Activated naive CD4-positive, alpha-beta T cell treated with anti-CD3 and anti-CD28 coated beads, Interleukin-2, amount 50 U/mL, for 24 hours (primary cell): ENCODE measurements at regions not wholly inside any gene's neighbourhood (a gene's known extent, or its start where the extent isn't known, plus 50 kb on each side); places are given as distances from the start of the nearest gene placed in this dataset.

Experiments used
- H3K27ac Mint-ChIP-seq: one replicate; pipeline ENCODE4 v1.8.0; 2021; ENCODE audit warnings: mild to moderate bottlenecking, mixed read lengths
- H3K27me3 Mint-ChIP-seq: one replicate; pipeline ENCODE4 v1.8.0; 2021; ENCODE audit warnings: mixed read lengths
- H3K36me3 Mint-ChIP-seq: one replicate; pipeline ENCODE4 v1.8.0; 2021; ENCODE audit warnings: mixed read lengths
- H3K4me1 Mint-ChIP-seq: one replicate; pipeline ENCODE4 v1.8.0; 2021; ENCODE audit warnings: mixed read lengths
- H3K4me3 Mint-ChIP-seq: one replicate; pipeline ENCODE4 v1.8.0; 2021; ENCODE audit warnings: mild to moderate bottlenecking, mixed read lengths
- H3K9me3 Mint-ChIP-seq: one replicate; pipeline ENCODE4 v1.8.0; 2021; ENCODE audit warnings: mixed read lengths

DNA sequence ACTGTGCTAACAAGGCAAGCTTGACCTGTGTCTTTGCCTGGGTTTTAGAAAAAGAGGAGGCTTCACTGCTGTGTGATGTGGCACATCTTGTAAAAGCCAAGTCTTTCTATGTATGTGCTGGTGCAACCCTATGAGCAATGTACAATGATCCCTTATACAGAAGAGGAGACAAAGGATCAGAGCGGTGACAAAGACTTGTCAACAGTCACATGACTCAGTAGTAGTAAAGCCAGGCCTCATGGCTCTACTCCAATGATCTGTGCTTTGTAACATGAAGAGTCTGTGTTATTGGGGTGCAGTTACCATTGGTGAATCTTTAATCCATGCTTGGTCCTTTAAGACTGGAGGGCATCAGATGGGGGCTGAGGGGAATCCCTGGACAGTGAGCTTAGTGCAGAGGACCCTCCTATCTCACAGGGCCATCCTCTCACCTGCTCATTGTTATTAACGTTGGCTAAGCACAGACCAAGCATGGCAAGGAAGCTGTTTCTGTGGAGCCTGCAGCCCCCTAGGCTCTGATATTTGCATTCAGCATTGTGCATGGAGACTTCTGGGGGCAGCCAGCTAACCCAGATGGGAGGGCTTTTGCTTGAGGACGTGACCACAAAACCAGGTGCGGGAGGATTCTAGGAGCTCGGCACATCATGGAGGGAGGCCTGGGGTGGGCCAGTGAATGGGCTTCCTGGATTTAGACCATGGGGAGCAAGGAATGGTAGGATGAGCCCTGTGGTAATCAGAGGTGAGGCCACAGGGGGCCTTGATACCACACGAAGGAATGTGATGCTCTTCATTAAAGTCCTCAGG, 308.8 kb upstream of the ZNF32 start:
- Mint-ChIP-seq H3K9me3 (peaks cover 5% of the 10 kb centered on the region), H3K27me3 (peaks cover 13% of the 10 kb centered on the region), H3K4me1 (no peaks in the 10 kb centered on the region), H3K27ac (no peak overlapping the region), H3K4me3 (no peak overlapping the region), H3K36me3 (no peaks in the 10 kb centered on the region)

DNA sequence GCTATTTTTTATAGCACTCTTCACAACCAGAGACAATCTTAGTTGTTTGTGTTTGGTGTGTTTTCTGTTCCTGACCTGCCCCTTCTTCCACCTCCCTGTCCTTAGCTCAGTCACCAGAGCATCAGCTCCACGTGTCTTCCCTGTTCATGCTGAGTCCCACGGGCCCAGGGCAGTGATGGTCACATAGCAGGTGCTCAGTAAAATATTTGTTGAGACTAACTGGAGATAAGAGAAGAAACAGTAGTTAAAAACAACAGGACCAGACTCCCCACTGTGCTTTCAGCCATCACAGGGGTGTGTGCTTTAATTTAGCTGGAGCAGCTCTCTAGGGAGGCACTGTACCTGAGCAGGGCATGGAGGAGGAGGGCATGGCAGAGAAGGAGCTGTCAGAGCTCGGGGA, 307.3 kb upstream of the ZNF32 start:
- no peaks in the 10 kb centered on the region for H3K36me3 Mint-ChIP-seq
- no peak overlapping the region for H3K27ac Mint-ChIP-seq
- H3K9me3 Mint-ChIP-seq: peaks cover 5% of the 10 kb centered on the region
- peaks cover 15% of the 10 kb centered on the region for H3K27me3 Mint-ChIP-seq
- H3K4me1 Mint-ChIP-seq: no peaks in the 10 kb centered on the region
- no peak overlapping the region for H3K4me3 Mint-ChIP-seq

DNA sequence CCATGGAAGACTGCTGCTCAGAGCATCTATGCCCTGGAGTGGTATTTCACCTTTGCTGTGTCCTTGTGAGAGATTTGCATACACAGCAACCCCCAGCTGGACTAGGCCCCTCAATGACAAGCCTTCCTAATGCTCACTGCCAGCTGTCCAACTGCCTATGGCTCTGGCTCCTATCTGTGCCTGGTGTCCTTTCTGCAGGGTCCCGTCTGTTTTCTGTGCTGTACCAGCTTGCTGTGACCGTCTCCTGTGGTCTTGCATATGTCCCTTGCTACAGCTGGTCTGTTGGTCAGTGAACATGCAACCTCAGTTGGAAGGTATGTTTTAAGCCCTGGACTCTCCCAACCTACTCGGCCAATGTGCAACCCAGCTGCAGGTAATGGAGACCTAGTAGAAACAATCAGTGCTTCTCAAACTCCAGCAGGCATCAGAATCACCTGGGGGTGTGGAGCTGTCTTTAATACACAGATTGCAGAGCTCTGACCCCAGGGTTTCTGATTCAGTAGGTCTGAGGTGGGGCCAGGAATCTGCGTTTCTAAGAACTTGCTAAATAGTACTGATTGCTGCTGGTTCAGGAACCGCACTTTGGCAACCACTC, 306.4 kb upstream of the ZNF32 start:
- H3K9me3 Mint-ChIP-seq: peaks cover 12% of the 10 kb centered on the region
- H3K36me3 Mint-ChIP-seq: no peaks in the 10 kb centered on the region
- no peak overlapping the region for H3K27ac Mint-ChIP-seq
- peaks cover 23% of the 10 kb centered on the region for H3K27me3 Mint-ChIP-seq
- no peaks in the 10 kb centered on the region for H3K4me1 Mint-ChIP-seq
- no peak overlapping the region for H3K4me3 Mint-ChIP-seq

DNA sequence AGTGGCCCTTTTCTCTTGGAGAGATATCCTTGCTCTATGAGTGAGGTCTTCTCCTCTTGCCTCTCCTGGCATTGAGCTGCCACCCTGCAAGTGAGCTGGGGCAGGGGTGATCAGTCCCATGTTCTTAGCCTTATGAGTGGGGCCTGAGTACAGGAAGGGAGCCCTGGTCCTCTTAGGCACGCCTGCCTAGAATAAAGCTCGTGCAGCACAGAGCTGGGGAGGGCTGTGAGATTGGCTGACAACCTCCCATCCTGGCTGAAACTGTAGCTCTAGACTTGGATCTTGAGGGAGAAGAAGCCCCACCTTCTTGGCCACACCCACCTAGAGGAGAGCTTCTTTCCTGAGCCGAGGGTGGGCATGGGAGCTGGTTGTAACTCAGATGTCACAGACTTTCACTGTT, 305.0 kb upstream of the ZNF32 start:
- no peaks in the 10 kb centered on the region for H3K36me3 Mint-ChIP-seq
- no peak overlapping the region for H3K4me3 Mint-ChIP-seq
- peaks cover 23% of the 10 kb centered on the region for H3K27me3 Mint-ChIP-seq
- no peak overlapping the region for H3K27ac Mint-ChIP-seq
- peaks cover 12% of the 10 kb centered on the region for H3K9me3 Mint-ChIP-seq
- H3K4me1 Mint-ChIP-seq: no peaks in the 10 kb centered on the region

DNA sequence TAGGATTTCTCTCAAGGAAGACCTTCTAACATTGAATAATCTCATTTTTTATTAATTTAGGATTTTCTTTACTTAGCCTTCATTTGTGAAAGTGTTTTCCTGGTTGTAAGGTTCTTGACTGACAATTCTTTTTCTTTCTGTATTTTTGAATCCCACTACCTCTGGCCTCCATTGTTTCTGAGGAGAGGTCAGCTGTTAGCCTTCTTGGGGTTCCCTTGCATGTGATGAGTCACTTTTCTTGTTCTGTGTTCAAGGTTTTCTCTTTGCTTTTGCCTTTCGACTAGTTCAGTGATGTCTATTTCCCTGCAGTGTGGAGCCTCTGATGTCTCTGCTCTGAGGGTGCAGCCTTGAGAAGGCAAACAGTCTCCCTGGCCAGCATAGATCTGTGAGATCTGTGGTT, 304.1 kb upstream of the ZNF32 start:
- H3K4me3 Mint-ChIP-seq: no peak overlapping the region
- peaks cover 12% of the 10 kb centered on the region for H3K9me3 Mint-ChIP-seq
- H3K36me3 Mint-ChIP-seq: no peaks in the 10 kb centered on the region
- no peak overlapping the region for H3K27ac Mint-ChIP-seq
- peaks cover 23% of the 10 kb centered on the region for H3K27me3 Mint-ChIP-seq
- no peaks in the 10 kb centered on the region for H3K4me1 Mint-ChIP-seq

DNA sequence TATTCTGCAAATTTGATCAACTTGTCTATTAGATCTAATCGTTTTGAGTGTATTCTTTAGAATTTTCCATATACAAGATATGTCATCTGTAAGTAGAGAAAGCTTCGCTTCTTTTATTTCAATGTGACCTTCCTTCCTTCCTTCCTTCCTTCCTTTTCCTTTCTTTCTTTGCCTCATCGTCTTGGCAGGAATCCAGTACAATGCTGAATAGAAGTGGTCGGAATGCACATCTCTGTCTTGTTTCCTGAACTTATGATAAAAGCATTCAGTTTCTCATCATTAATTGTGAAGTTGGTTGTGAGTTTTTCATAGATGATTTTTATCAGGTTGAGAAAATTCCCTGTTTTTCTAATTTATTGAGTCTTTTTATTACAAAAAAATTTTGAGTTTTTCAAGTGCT, 300.7 kb upstream of the ZNF32 start:
- peaks cover 12% of the 10 kb centered on the region for H3K9me3 Mint-ChIP-seq
- no peak overlapping the region for H3K27ac Mint-ChIP-seq
- H3K4me1 Mint-ChIP-seq: no peaks in the 10 kb centered on the region
- no peak overlapping the region for H3K4me3 Mint-ChIP-seq
- H3K27me3 Mint-ChIP-seq: peaks cover 23% of the 10 kb centered on the region
- no peaks in the 10 kb centered on the region for H3K36me3 Mint-ChIP-seq

DNA sequence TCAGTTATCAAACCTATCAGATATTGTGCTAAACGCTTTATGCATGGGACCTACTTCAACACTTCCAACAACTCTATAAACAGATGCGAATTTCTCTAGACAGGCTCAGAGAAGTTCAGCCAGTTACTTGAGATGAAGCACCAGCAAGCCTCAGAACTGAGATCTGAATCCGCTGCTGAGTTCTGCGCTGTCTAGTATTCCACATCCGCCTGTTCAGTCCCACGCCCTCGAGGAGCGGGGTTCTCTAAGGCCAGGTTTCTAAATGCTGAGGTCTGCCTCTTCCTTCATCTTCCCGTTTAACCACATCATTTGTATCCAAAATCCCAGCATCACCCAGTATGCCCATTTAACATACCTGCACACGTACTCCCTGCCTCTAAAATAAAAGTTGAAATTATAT, 297.8 kb upstream of the ZNF32 start:
- H3K9me3 Mint-ChIP-seq: peaks cover 8% of the 10 kb centered on the region
- peaks cover 22% of the 10 kb centered on the region for H3K27me3 Mint-ChIP-seq
- H3K27ac Mint-ChIP-seq: no peak overlapping the region
- no peaks in the 10 kb centered on the region for H3K36me3 Mint-ChIP-seq
- H3K4me1 Mint-ChIP-seq: peaks cover 6% of the 10 kb centered on the region
- no peak overlapping the region for H3K4me3 Mint-ChIP-seq

DNA sequence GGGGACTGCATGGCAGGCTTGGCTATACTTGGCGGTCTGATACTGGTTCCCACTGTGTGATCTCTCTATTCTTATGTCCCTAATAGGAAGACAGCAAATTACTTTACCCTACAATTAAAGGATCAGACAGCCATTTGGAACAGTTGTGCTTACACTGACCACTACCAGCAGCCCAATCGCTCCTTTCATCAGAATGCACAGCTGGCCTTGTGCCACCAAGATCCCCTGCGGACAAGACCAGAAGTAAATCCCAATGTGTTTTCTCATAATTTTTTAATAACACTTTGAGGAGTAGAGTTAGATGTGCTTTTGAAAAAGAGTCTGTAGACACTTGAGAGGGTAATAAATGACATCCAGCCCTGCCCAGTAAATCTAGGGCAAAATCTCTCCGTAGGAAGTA, 297.2 kb upstream of the ZNF32 start:
- Mint-ChIP-seq H3K27ac (no peak overlapping the region), H3K27me3 (peaks cover 20% of the 10 kb centered on the region), H3K9me3 (peaks cover 6% of the 10 kb centered on the region), H3K4me3 (no peak overlapping the region), H3K36me3 (no peaks in the 10 kb centered on the region), H3K4me1 (peaks cover 6% of the 10 kb centered on the region)

DNA sequence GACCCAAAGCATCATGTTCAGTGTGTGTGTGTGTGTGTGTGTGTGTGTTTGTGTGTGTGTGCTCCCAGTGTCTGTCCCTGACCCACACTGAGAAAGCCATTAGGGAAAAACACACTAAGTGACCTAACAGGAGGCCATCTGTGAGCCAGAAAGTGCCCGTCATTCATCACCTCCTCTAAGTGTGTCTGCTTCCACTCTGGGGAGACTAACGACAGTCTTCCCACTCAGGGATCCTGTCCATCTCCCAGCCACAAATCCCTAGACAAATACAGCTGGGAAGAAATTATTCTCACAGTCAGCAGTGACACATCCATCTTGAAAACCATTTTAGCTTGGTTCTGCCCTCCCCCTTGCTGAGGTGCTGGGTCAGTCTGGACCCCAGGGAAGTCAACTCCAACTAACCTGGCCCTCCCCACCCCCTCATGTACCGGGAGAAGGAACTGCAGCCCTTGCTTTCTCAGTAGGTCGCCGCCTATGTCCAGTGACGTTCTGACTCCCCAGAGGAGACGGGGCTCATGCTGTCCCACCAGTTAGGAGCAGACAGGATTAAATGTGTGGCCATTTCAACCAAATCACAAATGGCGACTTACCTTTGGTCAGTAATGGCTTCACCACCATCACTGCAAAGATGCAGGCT, 296.5 kb upstream of the ZNF32 start:
- H3K27me3 Mint-ChIP-seq: peaks cover 13% of the 10 kb centered on the region
- no peak overlapping the region for H3K27ac Mint-ChIP-seq
- peaks cover 6% of the 10 kb centered on the region for H3K4me1 Mint-ChIP-seq
- H3K36me3 Mint-ChIP-seq: no peaks in the 10 kb centered on the region
- H3K9me3 Mint-ChIP-seq: no peaks in the 10 kb centered on the region
- H3K4me3 Mint-ChIP-seq: no peak overlapping the region

DNA sequence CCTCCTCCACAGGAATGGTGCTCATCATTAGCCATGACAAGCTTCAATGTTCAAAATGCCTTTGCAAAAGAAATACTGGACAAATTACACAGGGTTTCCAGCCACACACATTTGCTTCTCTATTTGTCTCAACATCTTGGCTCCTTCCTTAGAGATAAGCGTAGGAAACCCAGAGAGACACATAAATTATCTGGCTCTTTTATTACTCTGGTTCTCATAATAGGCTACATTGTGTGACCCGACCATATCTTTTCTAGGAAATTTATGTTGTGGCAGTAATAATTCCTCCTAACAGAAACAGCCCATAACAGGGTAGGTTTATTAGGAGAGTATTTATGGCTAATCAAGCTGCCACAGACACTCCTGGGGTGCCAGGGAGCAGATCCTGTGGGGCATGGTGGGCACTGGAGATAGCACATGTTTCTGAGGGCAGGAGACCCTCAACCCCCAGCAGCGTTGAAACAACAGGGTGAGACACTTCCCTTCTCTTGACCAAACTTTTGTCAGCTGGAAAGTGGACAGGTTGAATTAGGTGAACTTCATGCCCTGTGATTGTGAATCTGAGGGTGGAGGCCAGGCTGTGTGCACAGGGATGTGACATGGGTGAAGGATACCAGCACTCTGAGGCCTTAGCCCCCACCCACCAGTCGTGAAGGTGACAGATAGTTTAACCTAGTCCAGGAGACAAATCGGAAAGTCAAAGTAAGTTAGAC, 295.9 kb upstream of the ZNF32 start:
- Mint-ChIP-seq H3K4me3 (no peak overlapping the region), H3K9me3 (no peaks in the 10 kb centered on the region), H3K36me3 (no peaks in the 10 kb centered on the region), H3K4me1 (peaks cover 12% of the 10 kb centered on the region), H3K27me3 (peaks cover 12% of the 10 kb centered on the region), H3K27ac (no peak overlapping the region)

DNA sequence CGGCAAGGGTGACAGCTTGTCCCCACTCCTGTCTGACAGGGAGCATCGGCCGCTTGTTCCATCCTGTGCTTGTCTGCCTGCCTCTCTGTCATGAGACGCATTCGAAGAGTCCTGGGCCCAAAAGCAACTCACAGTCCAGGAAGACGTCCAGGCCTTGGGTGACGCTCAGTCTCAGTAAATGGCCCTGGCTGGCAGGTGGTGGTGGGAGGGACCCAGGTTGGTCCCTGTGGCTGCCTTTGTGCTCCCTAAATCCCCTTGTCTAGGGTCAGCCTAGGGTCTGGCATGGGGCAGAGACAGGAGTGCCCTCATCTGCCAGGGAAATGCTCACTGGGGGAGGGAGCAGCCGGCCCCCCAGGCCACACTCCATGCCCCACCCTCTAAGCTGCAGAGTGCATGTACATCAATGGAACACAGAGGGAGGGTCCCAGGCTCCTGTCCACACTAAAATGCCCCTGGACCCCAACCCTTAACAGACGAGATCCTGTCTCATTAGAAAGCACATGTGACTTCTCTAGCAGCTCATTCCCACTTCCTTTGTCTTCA, 295.2 kb upstream of the ZNF32 start:
- Mint-ChIP-seq H3K36me3 (no peaks in the 10 kb centered on the region), H3K9me3 (no peaks in the 10 kb centered on the region), H3K27me3 (peaks cover 12% of the 10 kb centered on the region), H3K4me1 (peaks cover 12% of the 10 kb centered on the region), H3K4me3 (no peak overlapping the region), H3K27ac (no peak overlapping the region)

DNA sequence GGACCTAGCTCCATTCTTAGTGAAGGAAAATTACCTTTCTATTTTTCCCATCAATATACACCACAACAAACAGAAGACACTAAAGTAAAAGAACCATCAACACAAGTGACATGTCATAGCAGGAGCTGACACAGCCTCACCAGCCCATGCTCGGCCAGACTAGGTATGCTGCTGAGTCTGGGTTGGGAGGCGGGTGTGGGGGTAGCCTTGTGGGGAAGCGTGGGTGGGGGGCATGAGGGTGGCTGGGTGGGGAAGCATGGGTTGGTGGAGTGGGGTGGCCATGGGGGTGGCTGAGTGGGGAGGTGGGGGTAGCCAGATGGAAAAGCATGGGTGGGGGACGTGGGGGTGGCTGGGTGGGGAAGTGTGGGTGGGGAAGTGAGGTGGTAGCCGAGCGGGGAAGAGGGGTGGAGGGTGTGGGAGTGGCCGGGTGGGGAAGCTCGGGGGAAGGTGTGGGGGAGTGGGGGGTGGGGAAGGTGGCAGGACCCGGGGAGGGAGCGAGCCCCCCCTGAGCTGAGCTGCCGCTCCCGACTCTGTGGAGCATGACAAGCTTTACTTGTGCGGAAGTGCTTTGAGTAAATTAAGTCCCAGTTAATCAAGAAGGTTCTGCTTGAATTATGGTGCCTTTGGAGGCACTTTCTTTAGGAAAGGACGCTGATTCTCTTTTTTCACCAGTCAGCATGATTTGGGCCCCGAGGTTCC, 294.6 kb upstream of the ZNF32 start:
- peaks cover 12% of the 10 kb centered on the region for H3K4me1 Mint-ChIP-seq

DNA sequence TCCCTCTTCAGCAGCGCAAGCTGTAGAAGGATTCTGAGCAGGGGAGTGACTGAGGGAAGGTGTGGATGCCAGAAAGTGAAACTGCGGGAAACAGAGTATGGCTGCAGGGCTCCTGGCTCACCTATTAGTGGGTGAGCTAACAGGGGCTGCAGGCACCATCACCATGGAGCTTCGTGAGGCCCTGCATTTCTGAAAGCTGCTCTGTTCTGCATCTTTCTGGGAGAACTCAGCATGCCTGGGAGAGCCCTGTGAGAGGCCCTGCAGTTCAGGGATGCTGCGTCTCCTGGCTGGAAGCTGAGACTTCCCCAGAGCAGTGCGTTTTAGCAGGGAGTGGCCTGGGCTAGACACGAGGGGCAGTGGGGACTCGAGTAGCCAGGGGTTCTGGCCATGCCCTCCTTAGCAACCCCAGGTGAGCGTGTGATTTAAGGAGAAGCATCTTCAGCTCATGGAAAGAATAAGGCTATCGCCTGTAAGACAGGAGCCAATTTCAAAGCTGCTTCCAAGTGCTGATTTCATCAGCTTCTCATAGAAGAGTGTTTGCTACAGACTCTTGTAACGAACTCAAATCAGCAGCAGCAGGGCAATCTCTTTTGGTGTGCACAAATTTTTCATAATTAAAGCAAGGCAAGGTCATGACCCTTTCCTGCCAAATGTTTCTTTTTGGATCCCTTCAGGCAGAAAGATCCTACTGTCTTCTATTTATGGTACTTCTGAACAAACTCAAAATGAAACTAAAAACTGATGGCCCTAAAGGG, 293.6 kb upstream of the ZNF32 start:
- Mint-ChIP-seq H3K4me1 (peaks cover 12% of the 10 kb centered on the region), H3K4me3 (no peak overlapping the region), H3K36me3 (no peaks in the 10 kb centered on the region), H3K9me3 (no peaks in the 10 kb centered on the region), H3K27ac (no peak overlapping the region), H3K27me3 (peaks cover 12% of the 10 kb centered on the region)

More for the DNA sequence above, 294.6 kb upstream of the ZNF32 start:
- H3K9me3 Mint-ChIP-seq: no peaks in the 10 kb centered on the region
- H3K4me3 Mint-ChIP-seq: no peak overlapping the region
- H3K36me3 Mint-ChIP-seq: no peaks in the 10 kb centered on the region
- no peak overlapping the region for H3K27ac Mint-ChIP-seq
- H3K27me3 Mint-ChIP-seq: peaks cover 12% of the 10 kb centered on the region

DNA sequence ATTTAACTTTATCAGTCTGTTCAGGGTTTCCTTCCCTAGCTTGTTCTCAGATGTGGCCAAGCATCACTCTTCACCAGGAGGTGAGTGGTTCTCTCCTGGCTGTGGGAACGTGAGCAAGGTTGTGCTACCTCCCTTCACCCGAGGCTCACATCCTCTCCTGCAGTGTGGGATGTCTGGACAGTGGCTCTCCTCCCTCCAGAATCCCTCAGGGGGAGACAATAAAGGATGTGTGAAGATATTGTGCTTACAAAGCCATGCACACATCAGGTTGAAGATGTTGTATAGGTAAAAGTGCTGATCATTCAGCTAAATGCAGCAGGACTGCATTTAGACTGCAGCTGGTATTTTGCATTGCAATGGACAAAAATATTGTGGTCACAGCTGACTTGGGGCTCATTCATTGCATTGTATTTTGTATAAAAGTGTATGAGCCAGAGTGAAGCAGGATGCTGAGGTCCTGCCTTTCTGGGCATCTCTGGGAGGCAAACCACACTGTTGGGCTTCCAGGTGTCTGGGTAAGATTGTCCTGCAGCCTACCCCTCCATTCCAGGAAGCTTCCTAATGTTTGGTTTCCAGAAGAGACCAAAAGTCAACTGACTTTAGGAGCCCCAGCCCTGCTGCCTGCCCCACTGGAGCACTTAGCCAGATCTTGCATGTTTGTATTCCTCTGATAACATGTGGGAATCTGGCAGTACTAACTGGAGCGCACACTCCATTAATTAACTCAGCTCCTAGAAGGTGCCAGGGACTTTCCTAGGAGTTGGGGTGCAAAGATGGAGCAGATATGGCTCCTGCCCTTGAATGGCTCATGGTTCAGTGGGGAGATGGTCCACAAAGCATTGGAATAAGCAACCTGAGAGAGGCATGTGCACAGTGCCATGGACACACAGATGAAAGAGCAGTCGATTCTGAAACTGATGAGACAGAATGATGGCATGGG, 292.5 kb upstream of the ZNF32 start:
- no peak overlapping the region for H3K27ac Mint-ChIP-seq
- H3K27me3 Mint-ChIP-seq: peaks cover 12% of the 10 kb centered on the region
- H3K36me3 Mint-ChIP-seq: no peaks in the 10 kb centered on the region
- peaks cover 12% of the 10 kb centered on the region for H3K4me1 Mint-ChIP-seq
- no peak overlapping the region for H3K4me3 Mint-ChIP-seq
- H3K9me3 Mint-ChIP-seq: no peaks in the 10 kb centered on the region
